ENCODE measurements at regions not wholly inside any gene's neighbourhood (a gene's known extent, or its start where the extent isn't known, plus 50 kb on each side); places are given as distances from the start of the nearest gene placed in this dataset.

- TF ChIP-seq, protein P1, sequence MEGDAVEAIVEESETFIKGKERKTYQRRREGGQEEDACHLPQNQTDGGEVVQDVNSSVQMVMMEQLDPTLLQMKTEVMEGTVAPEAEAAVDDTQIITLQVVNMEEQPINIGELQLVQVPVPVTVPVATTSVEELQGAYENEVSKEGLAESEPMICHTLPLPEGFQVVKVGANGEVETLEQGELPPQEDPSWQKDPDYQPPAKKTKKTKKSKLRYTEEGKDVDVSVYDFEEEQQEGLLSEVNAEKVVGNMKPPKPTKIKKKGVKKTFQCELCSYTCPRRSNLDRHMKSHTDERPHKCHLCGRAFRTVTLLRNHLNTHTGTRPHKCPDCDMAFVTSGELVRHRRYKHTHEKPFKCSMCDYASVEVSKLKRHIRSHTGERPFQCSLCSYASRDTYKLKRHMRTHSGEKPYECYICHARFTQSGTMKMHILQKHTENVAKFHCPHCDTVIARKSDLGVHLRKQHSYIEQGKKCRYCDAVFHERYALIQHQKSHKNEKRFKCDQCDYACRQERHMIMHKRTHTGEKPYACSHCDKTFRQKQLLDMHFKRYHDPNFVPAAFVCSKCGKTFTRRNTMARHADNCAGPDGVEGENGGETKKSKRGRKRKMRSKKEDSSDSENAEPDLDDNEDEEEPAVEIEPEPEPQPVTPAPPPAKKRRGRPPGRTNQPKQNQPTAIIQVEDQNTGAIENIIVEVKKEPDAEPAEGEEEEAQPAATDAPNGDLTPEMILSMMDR (IDR thresholded peaks at IDR 0.05; ENCODE audit: poor library complexity, severe bottlenecking), result no peak
- TF ChIP-seq POLR2AphosphoS5 (IDR thresholded peaks at IDR 0.05), result no peak
- no peak for TF ChIP-seq RAD21 (conservative IDR thresholded peaks at IDR 0.05)
- TF ChIP-seq EP300 (conservative IDR thresholded peaks at IDR 0.05; ENCODE audit: poor library complexity, severe bottlenecking), result no peak
- TF ChIP-seq, protein P2, sequence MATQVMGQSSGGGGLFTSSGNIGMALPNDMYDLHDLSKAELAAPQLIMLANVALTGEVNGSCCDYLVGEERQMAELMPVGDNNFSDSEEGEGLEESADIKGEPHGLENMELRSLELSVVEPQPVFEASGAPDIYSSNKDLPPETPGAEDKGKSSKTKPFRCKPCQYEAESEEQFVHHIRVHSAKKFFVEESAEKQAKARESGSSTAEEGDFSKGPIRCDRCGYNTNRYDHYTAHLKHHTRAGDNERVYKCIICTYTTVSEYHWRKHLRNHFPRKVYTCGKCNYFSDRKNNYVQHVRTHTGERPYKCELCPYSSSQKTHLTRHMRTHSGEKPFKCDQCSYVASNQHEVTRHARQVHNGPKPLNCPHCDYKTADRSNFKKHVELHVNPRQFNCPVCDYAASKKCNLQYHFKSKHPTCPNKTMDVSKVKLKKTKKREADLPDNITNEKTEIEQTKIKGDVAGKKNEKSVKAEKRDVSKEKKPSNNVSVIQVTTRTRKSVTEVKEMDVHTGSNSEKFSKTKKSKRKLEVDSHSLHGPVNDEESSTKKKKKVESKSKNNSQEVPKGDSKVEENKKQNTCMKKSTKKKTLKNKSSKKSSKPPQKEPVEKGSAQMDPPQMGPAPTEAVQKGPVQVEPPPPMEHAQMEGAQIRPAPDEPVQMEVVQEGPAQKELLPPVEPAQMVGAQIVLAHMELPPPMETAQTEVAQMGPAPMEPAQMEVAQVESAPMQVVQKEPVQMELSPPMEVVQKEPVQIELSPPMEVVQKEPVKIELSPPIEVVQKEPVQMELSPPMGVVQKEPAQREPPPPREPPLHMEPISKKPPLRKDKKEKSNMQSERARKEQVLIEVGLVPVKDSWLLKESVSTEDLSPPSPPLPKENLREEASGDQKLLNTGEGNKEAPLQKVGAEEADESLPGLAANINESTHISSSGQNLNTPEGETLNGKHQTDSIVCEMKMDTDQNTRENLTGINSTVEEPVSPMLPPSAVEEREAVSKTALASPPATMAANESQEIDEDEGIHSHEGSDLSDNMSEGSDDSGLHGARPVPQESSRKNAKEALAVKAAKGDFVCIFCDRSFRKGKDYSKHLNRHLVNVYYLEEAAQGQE (IDR thresholded peaks at IDR 0.05; ENCODE audit: borderline replicate concordance), result no peak
- TF ChIP-seq EZH2 (IDR thresholded peaks at IDR 0.05; ENCODE audit: borderline replicate concordance, insufficient read depth, low read length, poor library complexity, severe bottlenecking), result no peak
Observed at GRCh38 chr13:73745190-73745589, 389.0 kb downstream of the KLF12 start.

Measured in neural cell (in vitro differentiated cells).